GM19463 (cell line): ENCODE measurements at regions not wholly inside any gene's neighbourhood (a gene's known extent, or its start where the extent isn't known, plus 50 kb on each side); places are given as distances from the start of the nearest gene placed in this dataset.

ENCODE experiments used
- ATAC-seq: cut with Tn5 transposase; IDR thresholded peaks from one replicate; pipeline ENCODE4 v1.9.1; 2021; ENCODE audit warnings: mild to moderate bottlenecking, moderate library complexity; ENCODE audit not compliant: unreplicated experiment

- no peak for ATAC-seq
These were observed 191.8 kb downstream of the LYPLAL1 start for GRCh38 chr1:219365451-219365850.

- ATAC-seq: no peak
These were observed 189.0 kb downstream of the LYPLAL1 start for GRCh38 chr1:219362702-219363101.

- no peak for ATAC-seq
These were observed 185.4 kb downstream of the LYPLAL1 start for GRCh38 chr1:219359126-219359525.

- no peak for ATAC-seq
These were observed 184.4 kb downstream of the LYPLAL1 start for GRCh38 chr1:219358080-219358479.

- no peak for ATAC-seq
These were observed 181.3 kb downstream of the LYPLAL1 start for GRCh38 chr1:219354962-219355361.

- ATAC-seq: no peak
These were observed 179.4 kb downstream of the LYPLAL1 start for GRCh38 chr1:219352961-219353651.

- ATAC-seq: no peak
These were observed 176.7 kb downstream of the LYPLAL1 start for GRCh38 chr1:219350172-219350931.

GRCh38 chr1:219347921-219348391 lies 174.3 kb downstream of the LYPLAL1 start:
- ATAC-seq: no peak

GRCh38 chr1:219347376-219347775 lies 173.7 kb downstream of the LYPLAL1 start:
- no peak for ATAC-seq

- no peak for ATAC-seq
These were observed 172.3 kb downstream of the LYPLAL1 start for GRCh38 chr1:219345953-219346352.

- no peak for ATAC-seq
These were observed 169.2 kb downstream of the LYPLAL1 start for GRCh38 chr1:219342836-219343235.

GRCh38 chr1:219340796-219341195 lies 167.1 kb downstream of the LYPLAL1 start:
- ATAC-seq: no peak

- ATAC-seq: no peak
These were observed 165.8 kb downstream of the LYPLAL1 start for GRCh38 chr1:219339466-219339865.

- no peak for ATAC-seq
These were observed 163.9 kb downstream of the LYPLAL1 start for GRCh38 chr1:219337588-219337987.

GRCh38 chr1:219333626-219334025 lies 159.9 kb downstream of the LYPLAL1 start:
- ATAC-seq: no peak

GRCh38 chr1:219331424-219331823 lies 157.7 kb downstream of the LYPLAL1 start:
- ATAC-seq: no peak

- no peak for ATAC-seq
These were observed 157.0 kb downstream of the LYPLAL1 start for GRCh38 chr1:219330669-219331068.

GRCh38 chr1:219330001-219330400 lies 156.3 kb downstream of the LYPLAL1 start:
- no peak for ATAC-seq

GRCh38 chr1:219329578-219329977 lies 155.9 kb downstream of the LYPLAL1 start:
- no peak for ATAC-seq

GRCh38 chr1:219326843-219327242 lies 153.2 kb downstream of the LYPLAL1 start:
- no peak for ATAC-seq

- peak; percentile 21 for ATAC-seq
These were observed 151.7 kb downstream of the LYPLAL1 start for GRCh38 chr1:219325368-219325742.

GRCh38 chr1:219324629-219325367 lies 151.1 kb downstream of the LYPLAL1 start:
- ATAC-seq: peak; percentile 53
